ENCODE measurements at regions not wholly inside any gene's neighbourhood (a gene's known extent, or its start where the extent isn't known, plus 50 kb on each side); places are given as distances from the start of the nearest gene placed in this dataset.

GRCh38 chr2:66840321-66841002, 405.5 kb downstream of the MEIS1 start:
- Mint-ChIP-seq H3K9me3 (no peaks in the 10 kb centered on the region), H3K27ac (no peak overlapping the region), H3K4me3 (no peak overlapping the region), H3K27me3 (no peaks in the 10 kb centered on the region), H3K36me3 (ENCODE audit: low read depth) (no peaks in the 10 kb centered on the region), H3K4me1 (no peaks in the 10 kb centered on the region)
- CTCF ChIA-PET = no interaction called here
- POLR2A ChIA-PET = no interaction called here
- DNase-seq = no peak

- H3K36me3 Mint-ChIP-seq (ENCODE audit: low read depth) = no peaks in the 10 kb centered on the region
- H3K4me3 Mint-ChIP-seq = no peak overlapping the region
- POLR2A ChIA-PET = no interaction called here
- CTCF ChIA-PET = no interaction called here
- no peaks in the 10 kb centered on the region for H3K27me3 Mint-ChIP-seq
- H3K9me3 Mint-ChIP-seq = no peaks in the 10 kb centered on the region
- no peak overlapping the region for H3K27ac Mint-ChIP-seq
- no peak for DNase-seq
- H3K4me1 Mint-ChIP-seq = no peaks in the 10 kb centered on the region
These were observed 408.9 kb downstream of the MEIS1 start for GRCh38 chr2:66843847-66844246.

DNA sequence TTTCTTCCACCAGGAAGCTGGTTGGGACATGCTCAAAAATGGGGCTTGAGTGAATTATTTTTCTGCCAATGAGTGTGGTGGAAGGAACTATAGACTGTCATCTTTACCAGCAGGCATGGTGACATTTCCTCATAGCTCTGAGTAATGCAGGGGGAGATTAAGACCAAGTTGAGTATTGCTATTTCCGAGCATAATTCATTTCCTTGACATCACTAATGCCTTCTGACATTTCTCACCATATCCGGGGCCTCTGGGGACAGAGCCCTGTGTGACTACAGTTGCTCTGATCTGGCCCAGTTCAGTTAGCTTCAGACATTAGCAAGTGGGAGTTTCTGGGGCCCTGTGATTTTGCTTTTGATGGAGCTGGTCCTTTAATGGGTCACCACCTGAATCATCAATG, 410.4 kb downstream of the MEIS1 start:
- H3K9me3 Mint-ChIP-seq = no peaks in the 10 kb centered on the region
- H3K27me3 Mint-ChIP-seq = no peaks in the 10 kb centered on the region
- DNase-seq = no peak
- no peaks in the 10 kb centered on the region for H3K36me3 Mint-ChIP-seq (ENCODE audit: low read depth)
- no peaks in the 10 kb centered on the region for H3K4me1 Mint-ChIP-seq
- POLR2A ChIA-PET = no interaction called here
- no peak overlapping the region for H3K4me3 Mint-ChIP-seq
- no peak overlapping the region for H3K27ac Mint-ChIP-seq
- CTCF ChIA-PET = no interaction called here

DNA sequence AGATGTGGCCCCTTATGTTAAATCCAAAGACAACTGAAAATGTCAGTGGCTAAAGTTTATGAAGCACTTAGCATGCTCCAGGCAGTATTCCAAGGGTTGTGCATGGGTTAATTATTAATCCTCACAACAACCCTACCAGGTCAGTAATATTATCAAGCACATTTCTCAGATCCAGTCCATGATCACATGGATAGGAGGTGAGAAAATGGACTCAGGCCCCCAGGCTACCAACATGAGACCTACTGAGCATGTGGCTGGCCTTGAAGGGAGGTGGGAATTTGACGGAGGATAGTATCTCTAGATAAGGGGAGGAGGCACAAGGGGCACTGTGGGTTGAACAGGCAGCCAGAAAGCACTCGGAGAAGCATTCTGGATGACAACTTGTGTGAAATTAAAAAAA, 412.0 kb downstream of the MEIS1 start:
- ChIA-PET CTCF (no interaction called here), POLR2A (no interaction called here)
- Mint-ChIP-seq H3K36me3 (ENCODE audit: low read depth) (no peaks in the 10 kb centered on the region), H3K4me3 (no peak overlapping the region), H3K27ac (no peak overlapping the region), H3K9me3 (peaks cover 1% of the 10 kb centered on the region), H3K27me3 (no peaks in the 10 kb centered on the region), H3K4me1 (no peaks in the 10 kb centered on the region)
- no peak for DNase-seq

GRCh38 chr2:66849153-66849755, 414.3 kb downstream of the MEIS1 start:
- ChIA-PET POLR2A (no interaction called here), CTCF (no interaction called here)
- Mint-ChIP-seq H3K36me3 (ENCODE audit: low read depth) (no peaks in the 10 kb centered on the region), H3K4me3 (no peak overlapping the region), H3K27ac (no peak overlapping the region), H3K4me1 (no peaks in the 10 kb centered on the region), H3K27me3 (no peaks in the 10 kb centered on the region), H3K9me3 (peaks cover 2% of the 10 kb centered on the region)
- DNase-seq = no peak

DNA sequence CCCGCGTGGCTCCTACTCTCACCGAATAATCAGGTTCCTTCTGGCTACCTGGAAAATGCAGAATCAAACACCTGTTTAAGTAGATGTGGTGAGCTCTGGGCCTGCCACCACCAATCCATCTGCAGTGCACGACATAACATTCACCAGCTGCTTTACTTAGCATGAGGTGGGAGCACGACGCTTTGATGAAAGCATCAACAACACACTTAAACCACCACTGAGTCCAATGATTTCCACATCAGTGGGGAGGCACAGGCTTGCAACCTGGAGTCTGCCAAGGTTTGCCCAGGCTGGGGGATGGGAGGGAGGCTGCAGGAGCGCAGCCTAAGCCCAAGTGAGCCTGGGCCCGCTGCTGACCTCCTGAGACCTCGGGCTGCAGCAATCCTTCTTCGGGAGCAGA, 415.5 kb downstream of the MEIS1 start:
- Mint-ChIP-seq H3K4me3 (no peak overlapping the region), H3K9me3 (peaks cover 2% of the 10 kb centered on the region), H3K36me3 (ENCODE audit: low read depth) (no peaks in the 10 kb centered on the region), H3K4me1 (no peaks in the 10 kb centered on the region), H3K27me3 (no peaks in the 10 kb centered on the region), H3K27ac (no peak overlapping the region)
- ChIA-PET CTCF (no interaction called here), POLR2A (no interaction called here)
- no peak for DNase-seq

GRCh38 chr2:66851449-66851872, 416.5 kb downstream of the MEIS1 start:
- no peaks in the 10 kb centered on the region for H3K4me1 Mint-ChIP-seq
- no peak overlapping the region for H3K4me3 Mint-ChIP-seq
- CTCF ChIA-PET = no interaction called here
- POLR2A ChIA-PET = no interaction called here
- no peaks in the 10 kb centered on the region for H3K27me3 Mint-ChIP-seq
- peaks cover 2% of the 10 kb centered on the region for H3K9me3 Mint-ChIP-seq
- no peaks in the 10 kb centered on the region for H3K36me3 Mint-ChIP-seq (ENCODE audit: low read depth)
- no peak overlapping the region for H3K27ac Mint-ChIP-seq
- DNase-seq = no peak

DNA sequence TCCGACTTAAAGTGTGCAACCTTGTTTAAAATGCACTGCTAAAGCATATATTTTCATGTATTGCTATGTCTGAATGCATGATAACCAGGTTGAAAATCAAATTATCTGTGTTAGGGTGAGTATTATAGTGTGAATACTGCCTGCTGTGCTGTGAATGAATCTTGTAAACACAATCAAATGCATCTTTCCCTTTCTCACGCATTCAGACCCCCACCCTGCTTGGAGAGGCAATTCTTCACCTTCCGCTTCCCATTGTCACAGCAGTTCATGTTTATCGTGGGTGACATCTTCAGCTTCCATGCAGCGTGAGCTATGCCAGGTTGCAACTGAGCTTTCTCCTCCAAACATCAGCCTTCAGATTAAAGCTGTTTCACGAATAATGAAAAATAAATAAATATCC, 418.0 kb downstream of the MEIS1 start:
- H3K4me1 Mint-ChIP-seq = no peaks in the 10 kb centered on the region
- H3K27ac Mint-ChIP-seq = no peak overlapping the region
- no peaks in the 10 kb centered on the region for H3K27me3 Mint-ChIP-seq
- DNase-seq = no peak
- H3K9me3 Mint-ChIP-seq = peaks cover 2% of the 10 kb centered on the region
- no peak overlapping the region for H3K4me3 Mint-ChIP-seq
- CTCF ChIA-PET = no interaction called here
- POLR2A ChIA-PET = no interaction called here
- H3K36me3 Mint-ChIP-seq (ENCODE audit: low read depth) = no peaks in the 10 kb centered on the region

DNA sequence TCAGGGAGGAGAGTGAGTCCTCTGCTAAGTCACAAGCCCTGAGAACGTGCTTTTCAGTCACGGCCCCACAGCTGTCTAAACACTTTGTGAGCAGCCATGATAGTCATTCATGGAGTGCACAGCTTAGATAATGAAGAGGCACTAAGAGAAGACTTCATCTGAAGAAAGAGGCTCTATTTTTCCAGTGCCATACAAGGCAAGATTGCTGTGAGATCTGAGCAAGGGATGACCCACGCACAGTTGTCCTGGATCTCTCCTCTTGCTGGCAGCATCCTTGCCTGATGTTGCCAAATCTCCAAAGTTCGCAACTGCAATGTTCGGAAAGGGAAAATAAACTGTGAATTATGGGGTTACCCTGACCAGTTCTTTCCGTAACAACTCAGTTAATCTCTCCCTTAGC, 418.7 kb downstream of the MEIS1 start:
- no peaks in the 10 kb centered on the region for H3K27me3 Mint-ChIP-seq
- DNase-seq = no peak
- ChIA-PET CTCF (no interaction called here), POLR2A (no interaction called here)
- no peak overlapping the region for H3K27ac Mint-ChIP-seq
- no peaks in the 10 kb centered on the region for H3K36me3 Mint-ChIP-seq (ENCODE audit: low read depth)
- no peak overlapping the region for H3K4me3 Mint-ChIP-seq
- no peaks in the 10 kb centered on the region for H3K4me1 Mint-ChIP-seq
- H3K9me3 Mint-ChIP-seq = peaks cover 2% of the 10 kb centered on the region

GRCh38 chr2:66854298-66854697, 419.4 kb downstream of the MEIS1 start:
- no peak overlapping the region for H3K27ac Mint-ChIP-seq
- no peak overlapping the region for H3K4me3 Mint-ChIP-seq
- no peaks in the 10 kb centered on the region for H3K27me3 Mint-ChIP-seq
- H3K4me1 Mint-ChIP-seq = no peaks in the 10 kb centered on the region
- no peak for DNase-seq
- POLR2A ChIA-PET = no interaction called here
- CTCF ChIA-PET = no interaction called here
- no peaks in the 10 kb centered on the region for H3K36me3 Mint-ChIP-seq (ENCODE audit: low read depth)
- peaks cover 2% of the 10 kb centered on the region for H3K9me3 Mint-ChIP-seq

- Mint-ChIP-seq H3K4me1 (no peaks in the 10 kb centered on the region), H3K27ac (no peak overlapping the region), H3K36me3 (ENCODE audit: low read depth) (no peaks in the 10 kb centered on the region), H3K4me3 (no peak overlapping the region), H3K9me3 (no peaks in the 10 kb centered on the region), H3K27me3 (no peaks in the 10 kb centered on the region)
- ChIA-PET POLR2A (no interaction called here), CTCF (no interaction called here)
- DNase-seq = no peak
These were observed 428.1 kb downstream of the MEIS1 start for GRCh38 chr2:66862885-66863650.

- H3K27me3 Mint-ChIP-seq = no peaks in the 10 kb centered on the region
- H3K4me3 Mint-ChIP-seq = no peak overlapping the region
- H3K9me3 Mint-ChIP-seq = peaks cover 2% of the 10 kb centered on the region
- no peaks in the 10 kb centered on the region for H3K4me1 Mint-ChIP-seq
- ChIA-PET POLR2A (no interaction called here), CTCF (no interaction called here)
- DNase-seq = no peak
- no peak overlapping the region for H3K27ac Mint-ChIP-seq
- no peaks in the 10 kb centered on the region for H3K36me3 Mint-ChIP-seq (ENCODE audit: low read depth)
These were observed 430.2 kb downstream of the MEIS1 start for GRCh38 chr2:66865161-66865560.

DNA sequence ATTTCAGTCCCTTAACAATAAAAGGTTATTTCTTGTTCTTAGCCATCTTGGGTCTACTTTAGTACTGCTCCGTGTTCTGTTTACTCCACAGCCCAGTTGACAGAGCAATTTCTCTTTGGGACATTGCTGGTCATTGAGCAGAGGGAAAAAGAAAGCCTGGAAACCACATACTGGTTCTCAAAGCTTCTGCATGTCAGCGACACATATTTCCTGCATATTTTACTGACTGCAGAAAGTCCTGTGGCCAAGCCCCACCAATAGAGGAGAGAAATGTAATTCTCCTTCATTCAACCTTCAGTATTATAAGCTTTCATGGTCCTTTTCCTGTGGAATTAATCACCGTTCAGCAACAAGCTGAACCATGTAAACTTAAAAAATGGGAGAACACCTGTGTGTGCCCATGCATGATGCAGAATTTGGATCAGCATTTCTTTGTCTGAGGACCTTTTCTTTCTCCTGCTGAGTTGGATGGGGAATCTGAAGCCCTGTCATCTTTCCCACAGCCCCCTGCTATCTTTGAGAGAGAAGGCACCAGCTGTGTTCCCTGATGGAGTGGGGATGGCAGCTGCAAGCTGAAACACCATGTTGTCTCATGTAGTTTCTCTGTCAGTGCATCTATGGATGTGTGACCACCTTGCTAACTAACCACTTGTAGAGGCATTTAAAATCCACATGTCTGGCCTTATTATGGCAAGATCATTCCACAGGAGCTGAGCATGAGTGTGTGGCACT, 431.6 kb downstream of the MEIS1 start:
- ChIA-PET POLR2A (no interaction called here), CTCF (no interaction called here)
- no peaks in the 10 kb centered on the region for H3K27me3 Mint-ChIP-seq
- no peak overlapping the region for H3K4me3 Mint-ChIP-seq
- H3K27ac Mint-ChIP-seq = no peak overlapping the region
- H3K4me1 Mint-ChIP-seq = no peaks in the 10 kb centered on the region
- peaks cover 2% of the 10 kb centered on the region for H3K9me3 Mint-ChIP-seq
- H3K36me3 Mint-ChIP-seq (ENCODE audit: low read depth) = no peaks in the 10 kb centered on the region
- DNase-seq = no peak
